OCI-LY3 (cell line): ENCODE measurements at regions not wholly inside any gene's neighbourhood (a gene's known extent, or its start where the extent isn't known, plus 50 kb on each side); places are given as distances from the start of the nearest gene placed in this dataset.

Experiments used
- H2AFZ ChIP-seq: fragments of 200-600, 300-600 bp; shearing (Covaris generic); 2 replicates; pipeline ENCODE4 v1.6.0; 2014; ENCODE audit warnings: antibody characterized with exemption, low read depth, low read length
- H3K27ac ChIP-seq: fragments of 200-600, 300-600 bp; sonication (generic); 2 replicates; pipeline ENCODE4 v1.5.1; 2014; ENCODE audit warnings: mild to moderate bottlenecking, low read length, moderate library complexity, mixed read lengths
- H3K27me3 ChIP-seq: fragments of 200-600, 300-600 bp; sonication (generic); 2 replicates; pipeline ENCODE4 v1.6.1; 2014; ENCODE audit warnings: low read depth, low read length, mixed read lengths
- H3K36me3 ChIP-seq: fragments of 200-600, 300-600 bp; sonication (generic); replicated peaks from 2 replicates; pipeline ENCODE3; 2014; ENCODE audit warnings: low read depth, low read length, mixed read lengths
- H3K4me1 ChIP-seq: fragments of 300-600, 200-600 bp; sonication (generic); 2 replicates; pipeline ENCODE4 v1.6.1; 2014; ENCODE audit warnings: low read length, mixed read lengths
- H3K4me2 ChIP-seq: fragments of 200-600, 300-600 bp; sonication (generic); 2 replicates; pipeline ENCODE4 v1.6.1; 2014; ENCODE audit warnings: low read length, mixed read lengths
- H3K4me3 ChIP-seq: fragments of 300-600, 200-600 bp; sonication (generic); 2 replicates; pipeline ENCODE4 v1.5.1; 2014; ENCODE audit warnings: antibody characterized with exemption, mild to moderate bottlenecking, low read length, moderate library complexity
- H3K79me2 ChIP-seq: fragments of 300-600, 200-600 bp; shearing (Covaris generic); 2 replicates; pipeline ENCODE4 v1.6.1; 2014; ENCODE audit warnings: mild to moderate bottlenecking, low read length, mixed read lengths
- H3K9ac ChIP-seq: fragments of 300-600, 200-600 bp; shearing (Covaris generic); 2 replicates; pipeline ENCODE4 v1.6.0; 2014; ENCODE audit warnings: mild to moderate bottlenecking, low read length, moderate library complexity
- H3K9me3 ChIP-seq: fragments of 200-600, 300-600 bp; shearing (Covaris generic); 2 replicates; pipeline ENCODE4 v1.6.1; 2014; ENCODE audit warnings: low read length, mixed read lengths; ENCODE audit not compliant: insufficient read depth
- H4K20me1 ChIP-seq: fragments of 200-600, 300-600 bp; sonication (generic); 2 replicates; pipeline ENCODE4 v1.6.1; 2016; ENCODE audit warnings: low read length, mixed read lengths; ENCODE audit not compliant: insufficient read depth
- CTCF ChIP-seq: fragments of 200-600, 300-600 bp; sonication (generic); IDR thresholded peaks from 2 replicates; pipeline ENCODE4 v1.5.1; 2014; ENCODE audit warnings: antibody characterized with exemption, low read length, low read depth
- EZH2phosphoT487 ChIP-seq: fragments of 200-600 bp; shearing (Covaris generic); IDR thresholded peaks from 2 replicates; pipeline ENCODE4 v1.6.1; 2018; ENCODE audit warnings: antibody characterized with exemption, mixed run types, low read depth

- Histone ChIP-seq H4K20me1 (no peaks in the 10 kb centered on the region), H3K4me1 (no peaks in the 10 kb centered on the region), H3K27me3 (no peaks in the 10 kb centered on the region), H3K4me2 (no peak overlapping the region), H3K9ac (no peak overlapping the region), H2AFZ (no peak overlapping the region), H3K9me3 (no peaks in the 10 kb centered on the region), H3K36me3 (no peaks in the 10 kb centered on the region), H3K79me2 (no peaks in the 10 kb centered on the region), H3K4me3 (no peak overlapping the region), H3K27ac (no peak overlapping the region)
- no peak for TF ChIP-seq EZH2phosphoT487
- TF ChIP-seq CTCF = no peak
Measured at GRCh38 chr18:69226971-69227370, 173.7 kb upstream of the DOK6 start.

DNA sequence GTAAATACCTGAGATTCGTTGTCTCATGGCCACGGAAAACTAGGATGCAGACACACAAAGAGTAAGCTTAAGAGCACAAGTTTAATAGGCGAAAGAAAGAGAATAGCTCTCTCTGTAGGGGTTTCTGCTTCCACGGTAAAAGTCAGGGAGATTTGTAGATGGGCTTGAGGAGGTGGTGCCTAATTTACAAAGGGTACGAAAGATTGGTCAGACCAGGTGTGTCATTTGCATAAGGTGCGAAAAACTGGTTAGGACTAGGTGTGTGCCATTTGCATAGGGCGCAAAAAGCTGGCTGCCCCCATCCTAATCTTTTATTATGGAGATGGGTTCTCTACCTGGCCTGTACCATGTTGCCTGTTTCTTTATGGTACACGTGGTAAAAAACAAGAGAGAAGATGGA lies 170.5 kb upstream of the DOK6 start:
- H3K27ac ChIP-seq = no peak overlapping the region
- H3K9ac ChIP-seq = no peak overlapping the region

GRCh38 chr18:69233465-69234054 lies 167.1 kb upstream of the DOK6 start:
- Histone ChIP-seq H4K20me1 (no peaks in the 10 kb centered on the region), H3K79me2 (no peaks in the 10 kb centered on the region), H3K4me1 (no peaks in the 10 kb centered on the region), H3K9me3 (no peaks in the 10 kb centered on the region), H3K27me3 (no peaks in the 10 kb centered on the region), H3K9ac (no peak overlapping the region), H3K4me3 (no peak overlapping the region), H3K4me2 (no peak overlapping the region), H2AFZ (no peak overlapping the region), H3K36me3 (no peaks in the 10 kb centered on the region), H3K27ac (no peak overlapping the region)
- no peak for TF ChIP-seq EZH2phosphoT487
- TF ChIP-seq CTCF = no peak

More for the DNA sequence above, 170.5 kb upstream of the DOK6 start:
- Histone ChIP-seq H3K4me2 (no peak overlapping the region), H2AFZ (no peak overlapping the region), H3K4me1 (no peaks in the 10 kb centered on the region), H3K9me3 (no peaks in the 10 kb centered on the region), H3K79me2 (no peaks in the 10 kb centered on the region), H3K27me3 (no peaks in the 10 kb centered on the region), H4K20me1 (no peaks in the 10 kb centered on the region), H3K4me3 (no peak overlapping the region), H3K36me3 (no peaks in the 10 kb centered on the region)
- TF ChIP-seq CTCF (no peak), EZH2phosphoT487 (no peak)

GRCh38 chr18:69239849-69240674 lies 160.6 kb upstream of the DOK6 start:
- TF ChIP-seq EZH2phosphoT487 = no peak
- no peak for TF ChIP-seq CTCF
- Histone ChIP-seq H2AFZ (no peak overlapping the region), H3K9ac (no peak overlapping the region), H4K20me1 (no peaks in the 10 kb centered on the region), H3K4me2 (no peak overlapping the region), H3K4me3 (no peak overlapping the region), H3K9me3 (no peaks in the 10 kb centered on the region), H3K4me1 (no peaks in the 10 kb centered on the region), H3K27ac (no peak overlapping the region), H3K27me3 (no peaks in the 10 kb centered on the region), H3K79me2 (no peaks in the 10 kb centered on the region), H3K36me3 (no peaks in the 10 kb centered on the region)
